ENCODE measurements at regions not wholly inside any gene's neighbourhood (a gene's known extent, or its start where the extent isn't known, plus 50 kb on each side); places are given as distances from the start of the nearest gene placed in this dataset.

GRCh38 chr2:104200533-104201168 is 653.3 kb upstream of the POU3F3 start:
- TF ChIP-seq CTCF (IDR thresholded peaks at IDR 0.05; ENCODE audit: unreplicated experiment) = no peak
- ChIA-PET POLR2A (no interaction called here), CTCF (no interaction called here)
- Mint-ChIP-seq H3K27me3 (ENCODE audit: insufficient read depth, unreplicated experiment) (peaks cover 96% of the 10 kb centered on the region), H3K9me3 (ENCODE audit: unreplicated experiment) (no peaks in the 10 kb centered on the region), H3K4me3 (ENCODE audit: unreplicated experiment) (no peak overlapping the region), H3K4me1 (ENCODE audit: insufficient read depth, unreplicated experiment) (no peaks in the 10 kb centered on the region), H3K36me3 (ENCODE audit: insufficient read depth, unreplicated experiment) (no peaks in the 10 kb centered on the region), H3K27ac (ENCODE audit: low read depth, unreplicated experiment) (no peak overlapping the region)
- intact Hi-C loops (cut with micrococcal nuclease) = no loop called here
- BruUV-seq (replicated peaks) = no TSS peak
- no peak for DNase-seq (ENCODE audit: unreplicated experiment)

GRCh38 chr2:104213758-104214157 is 640.2 kb upstream of the POU3F3 start:
- no TSS peak for BruUV-seq (replicated peaks)
- Mint-ChIP-seq H3K27me3 (ENCODE audit: insufficient read depth, unreplicated experiment) (peaks cover 77% of the 10 kb centered on the region), H3K27ac (ENCODE audit: low read depth, unreplicated experiment) (no peak overlapping the region), H3K36me3 (ENCODE audit: insufficient read depth, unreplicated experiment) (no peaks in the 10 kb centered on the region), H3K4me1 (ENCODE audit: insufficient read depth, unreplicated experiment) (no peaks in the 10 kb centered on the region), H3K4me3 (ENCODE audit: unreplicated experiment) (no peak overlapping the region), H3K9me3 (ENCODE audit: unreplicated experiment) (no peaks in the 10 kb centered on the region)
- no peak for TF ChIP-seq CTCF (IDR thresholded peaks at IDR 0.05; ENCODE audit: unreplicated experiment)
- intact Hi-C loops (cut with micrococcal nuclease) = no loop called here
- ChIA-PET CTCF (interaction anchor here (0.6 kb wide), 1 partner anchor 185 kb away, joined by 3 read pairs; no protein-coding TSS in a partner anchor), POLR2A (no interaction called here)
- no peak for DNase-seq (ENCODE audit: unreplicated experiment)

- no TSS peak for BruUV-seq (replicated peaks)
Observed at GRCh38 chr2:104215269-104216161, 638.4 kb upstream of the POU3F3 start.

More at GRCh38 chr2:104215269-104216161, 638.4 kb upstream of the POU3F3 start:
- POLR2A ChIA-PET = no interaction called here
- Mint-ChIP-seq H3K36me3 (ENCODE audit: insufficient read depth, unreplicated experiment) (no peaks in the 10 kb centered on the region), H3K27me3 (ENCODE audit: insufficient read depth, unreplicated experiment) (peaks cover 82% of the 10 kb centered on the region), H3K4me1 (ENCODE audit: insufficient read depth, unreplicated experiment) (no peaks in the 10 kb centered on the region), H3K27ac (ENCODE audit: low read depth, unreplicated experiment) (no peak overlapping the region), H3K4me3 (ENCODE audit: unreplicated experiment) (no peak overlapping the region), H3K9me3 (ENCODE audit: unreplicated experiment) (no peaks in the 10 kb centered on the region)
- no peak for DNase-seq (ENCODE audit: unreplicated experiment)
- TF ChIP-seq CTCF (IDR thresholded peaks at IDR 0.05; ENCODE audit: unreplicated experiment) = no peak
- intact Hi-C loops (cut with micrococcal nuclease) = no loop called here
- CTCF ChIA-PET = no interaction called here
